Esophagus squamous epithelium (tissue), 5 donors: ENCODE measurements at regions not wholly inside any gene's neighbourhood (a gene's known extent, or its start where the extent isn't known, plus 50 kb on each side); places are given as distances from the start of the nearest gene placed in this dataset.

Experiments used
- DNase-seq: peaks from one replicate; lab custom pipeline; 2025; lab: John Stamatoyannopoulos, UW
- H3K27ac ChIP-seq, 4 donors: fragments of 200-600 bp; sonication (generic); one replicate each; pipeline ENCODE4 v1.5.1; 2016 to 2019; ENCODE audit warnings: mild to moderate bottlenecking in 1 of 4
- H3K27me3 ChIP-seq, 4 donors: fragments of 200-600 bp; sonication (generic); 1 replicate in 3 of 4; 2 replicates in 1 of 4; pipeline versions ENCODE4 v1.5.1 to v1.6.0; 2017 to 2021; ENCODE audit warnings: antibody characterized with exemption in 1 of 4
- H3K36me3 ChIP-seq, 3 donors: fragments of 200-600 bp; sonication (generic); one replicate each; pipeline ENCODE4 v1.5.1; 2016 to 2019
- H3K4me1 ChIP-seq, 3 donors: fragments of 200-600 bp; sonication (generic); one replicate each; pipeline ENCODE4 v1.5.1; 2017 to 2019
- H3K4me3 ChIP-seq, 4 donors: fragments of 200-600 bp; sonication (generic); 1 replicate in 3 of 4; 2 replicates in 1 of 4; pipeline ENCODE4 v1.5.1; 2016 to 2019; ENCODE audit warnings: mild to moderate bottlenecking in 2 of 4, moderate library complexity in 1 of 4
- H3K9me3 ChIP-seq, 3 donors: fragments of 200-600 bp; sonication (generic); one replicate each; pipeline ENCODE4 v1.5.1; 2016 to 2019
- CTCF ChIP-seq, 6 experiments: fragments of 450-650 bp in 4 of 6; fragments of 200-600 bp in 2 of 6; sonication (generic) in 2 of 6; IDR thresholded peaks; one replicate each; pipeline ENCODE4 v1.5.1; 2016 to 2019; ENCODE audit warnings: antibody characterized with exemption in 6 of 6, mild to moderate bottlenecking in 4 of 6, moderate library complexity in 4 of 6
- POLR2A ChIP-seq, 4 donors: fragments of 450-650 bp; IDR thresholded peaks; one replicate each; pipeline ENCODE4 v1.6.1; 2017; ENCODE audit warnings: antibody characterized with exemption in 4 of 4, mild to moderate bottlenecking in 4 of 4, moderate library complexity in 3 of 4
- WGBS, 2 donors: methylation state at CpG; one replicate each; pipeline ENCODE4 v1.1.5; 2018; 5-methylcytosine and 5-hydroxymethylcytosine counted together
- intact Hi-C: fragments of 100-400 bp; cut with DNase I; formaldehyde crosslinking; loops from one replicate; pipeline ENCODE4 v1.15.0; 2022
- donor health status: DM: yes; HTN: yes; CAD: no.

- no peaks in the 10 kb centered on the region for H3K36me3 ChIP-seq
- WGBS, 2 donors = 23 to 38% methylated on average over 5 of the region's 5 CpGs
- TF ChIP-seq POLR2A (IDR thresholded peaks at IDR 0.05) (no peak), CTCF (IDR thresholded peaks at IDR 0.05) (no peak)
- no peak overlapping the region for H3K27ac ChIP-seq
- no peak overlapping the region for H3K4me3 ChIP-seq
- H3K27me3 ChIP-seq = no peaks in the 10 kb centered on the region
- no peak for DNase-seq
- H3K4me1 ChIP-seq = peaks cover 0 to 3% (median 0%) of the 10 kb centered on the region in 3 donors
- no peaks in the 10 kb centered on the region for H3K9me3 ChIP-seq
- intact Hi-C loops = no loop called here
Observed at GRCh38 chr18:60469387-60470100, 97.0 kb upstream of the MC4R start.

- H3K4me1 ChIP-seq = peaks cover 0 to 3% (median 0%) of the 10 kb centered on the region in 3 donors
- no peaks in the 10 kb centered on the region for H3K9me3 ChIP-seq
- no peaks in the 10 kb centered on the region for H3K27me3 ChIP-seq
- no peaks in the 10 kb centered on the region for H3K36me3 ChIP-seq
- TF ChIP-seq CTCF (IDR thresholded peaks at IDR 0.05) = no peak
- no peak for TF ChIP-seq POLR2A (IDR thresholded peaks at IDR 0.05)
- intact Hi-C loops = no loop called here
- H3K27ac ChIP-seq = no peak overlapping the region
- H3K4me3 ChIP-seq = no peak overlapping the region
- 44 to 69% methylated on average over 1 of the region's 1 CpG for WGBS, 2 donors
- DNase-seq = no peak
Observed at GRCh38 chr18:60471652-60472051, 99.1 kb upstream of the MC4R start.

- no peaks in the 10 kb centered on the region for H3K4me1 ChIP-seq
- WGBS, 2 donors = 76 to 77% methylated on average over 2 of the region's 2 CpGs
- intact Hi-C loops = no loop called here
- no peak overlapping the region for H3K27ac ChIP-seq
- no peak overlapping the region for H3K4me3 ChIP-seq
- H3K9me3 ChIP-seq = no peaks in the 10 kb centered on the region
- no peaks in the 10 kb centered on the region for H3K27me3 ChIP-seq
- DNase-seq = no peak
- TF ChIP-seq POLR2A (IDR thresholded peaks at IDR 0.05) (no peak), CTCF (IDR thresholded peaks at IDR 0.05) (no peak)
- no peaks in the 10 kb centered on the region for H3K36me3 ChIP-seq
Observed at GRCh38 chr18:60485201-60485600, 112.6 kb upstream of the MC4R start.

GRCh38 chr18:60493066-60493465, 120.5 kb upstream of the MC4R start:
- Histone ChIP-seq H3K36me3 (no peaks in the 10 kb centered on the region), H3K9me3 (no peaks in the 10 kb centered on the region), H3K27me3 (no peaks in the 10 kb centered on the region), H3K4me1 (no peaks in the 10 kb centered on the region), H3K4me3 (no peak overlapping the region), H3K27ac (no peak overlapping the region)
- TF ChIP-seq POLR2A (IDR thresholded peaks at IDR 0.05) (no peak), CTCF (IDR thresholded peaks at IDR 0.05) (no peak)
- 56 to 60% methylated on average over 4 of the region's 4 CpGs for WGBS, 2 donors
- DNase-seq = no peak
- intact Hi-C loops = no loop called here

- TF ChIP-seq POLR2A (IDR thresholded peaks at IDR 0.05) = no peak
- TF ChIP-seq CTCF (IDR thresholded peaks at IDR 0.05) = no peak
- Histone ChIP-seq H3K4me1 (no peaks in the 10 kb centered on the region), H3K27me3 (no peaks in the 10 kb centered on the region), H3K36me3 (no peaks in the 10 kb centered on the region), H3K4me3 (no peak overlapping the region), H3K9me3 (no peaks in the 10 kb centered on the region), H3K27ac (no peak overlapping the region)
- DNase-seq = no peak
- WGBS, 2 donors = 86 to 87% methylated on average over 4 of the region's 4 CpGs
- intact Hi-C loops = no loop called here
Observed at GRCh38 chr18:60499675-60500074, 127.1 kb upstream of the MC4R start.
